H9 (cell line): ENCODE measurements at regions not wholly inside any gene's neighbourhood (a gene's known extent, or its start where the extent isn't known, plus 50 kb on each side); places are given as distances from the start of the nearest gene placed in this dataset.

Experiments used
- DNase-seq: peaks from one replicate; pipeline ENCODE4 v3.0.0-alpha.2; 2017
- H2AFZ ChIP-seq: one replicate; pipeline ENCODE4 v1.6.1; 2013; ENCODE audit warnings: mild to moderate bottlenecking, low read length, control low read depth, moderate library complexity
- H2AK5ac ChIP-seq: 2 replicates; pipeline ENCODE4 v1.6.1; 2013; ENCODE audit warnings: low read length, control low read depth, mixed read lengths; ENCODE audit not compliant: insufficient read length
- H2BK120ac ChIP-seq: one replicate; pipeline ENCODE4 v1.6.1; 2013; ENCODE audit warnings: low read depth, mild to moderate bottlenecking, low read length, control low read depth, inconsistent platforms; ENCODE audit not compliant: poor library complexity, severe bottlenecking
- H2BK12ac ChIP-seq: 2 replicates; pipeline ENCODE4 v1.6.1; 2013; ENCODE audit warnings: low read length, control low read depth, mixed read lengths, low read depth; ENCODE audit not compliant: insufficient read length
- H2BK15ac ChIP-seq: 2 replicates; pipeline ENCODE4 v1.6.1; 2013; ENCODE audit warnings: low read depth, low read length, control low read depth
- H2BK20ac ChIP-seq: one replicate; pipeline ENCODE4 v1.6.1; 2013; ENCODE audit warnings: low read depth, mild to moderate bottlenecking, low read length, control low read depth, inconsistent platforms; ENCODE audit not compliant: poor library complexity, severe bottlenecking
- H2BK5ac ChIP-seq: 2 replicates; pipeline ENCODE4 v1.6.1; 2013; ENCODE audit warnings: low read length, control low read depth, mixed read lengths; ENCODE audit not compliant: insufficient read length
- H3K14ac ChIP-seq: 2 replicates; pipeline ENCODE4 v1.6.1; 2013; ENCODE audit warnings: low read length, control low read depth; ENCODE audit not compliant: insufficient read depth
- H3K18ac ChIP-seq: 2 replicates; pipeline ENCODE4 v1.6.1; 2013; ENCODE audit warnings: low read depth, mild to moderate bottlenecking, mixed read lengths, low read length, control low read depth; ENCODE audit not compliant: insufficient read length
- H3K23ac ChIP-seq: 2 replicates; pipeline ENCODE4 v1.6.1; 2013; ENCODE audit warnings: low read length, control low read depth, mixed read lengths, low read depth; ENCODE audit not compliant: insufficient read length
- H3K23me2 ChIP-seq: 2 replicates; pipeline ENCODE4 v1.6.1; 2013; ENCODE audit warnings: low read depth, mild to moderate bottlenecking, mixed read lengths, low read length, control low read depth; ENCODE audit not compliant: insufficient read length, poor library complexity, severe bottlenecking
- H3K27ac ChIP-seq: 2 replicates; pipeline ENCODE4 v1.5.1; 2013; ENCODE audit warnings: low read length, control low read depth, mixed read lengths, low read depth; ENCODE audit not compliant: insufficient read length
- H3K27me3 ChIP-seq: 2 replicates; pipeline ENCODE4 v1.6.1; 2013; ENCODE audit warnings: low read length, control low read depth, inconsistent platforms; ENCODE audit not compliant: insufficient read depth
- H3K4ac ChIP-seq: 2 replicates; pipeline ENCODE4 v1.6.1; 2013; ENCODE audit warnings: low read depth, mild to moderate bottlenecking, control low read depth, inconsistent platforms, low read length, moderate library complexity
- H3K4me1 ChIP-seq: 2 replicates; pipeline ENCODE4 v1.6.1; 2013; ENCODE audit warnings: low read length, control low read depth, inconsistent platforms; ENCODE audit not compliant: insufficient read depth
- H3K4me2 ChIP-seq: 2 replicates; pipeline ENCODE4 v1.6.1; 2013; ENCODE audit warnings: low read length, control low read depth, mixed read lengths; ENCODE audit not compliant: insufficient read length, insufficient read depth
- H3K56ac ChIP-seq: 2 replicates; pipeline ENCODE4 v1.6.1; 2013; ENCODE audit warnings: low read depth, mild to moderate bottlenecking, mixed read lengths, low read length, control low read depth; ENCODE audit not compliant: insufficient read length
- H3K79me1 ChIP-seq: 2 replicates; pipeline ENCODE4 v1.6.1; 2013; ENCODE audit warnings: low read depth, mild to moderate bottlenecking, moderate library complexity, low read length, control low read depth, inconsistent platforms; ENCODE audit not compliant: insufficient read depth, poor library complexity, severe bottlenecking
- H3K79me2 ChIP-seq: 2 replicates; pipeline ENCODE4 v1.6.1; 2013; ENCODE audit warnings: low read length, control low read depth, inconsistent platforms; ENCODE audit not compliant: insufficient read depth
- H3K9ac ChIP-seq: 2 replicates; pipeline ENCODE4 v1.6.1; 2013; ENCODE audit warnings: low read length, control low read depth, mixed read lengths; ENCODE audit not compliant: insufficient read length; ENCODE audit errors: extremely low read depth
- H3K9me3 ChIP-seq: one replicate; pipeline ENCODE4 v1.6.1; 2013; ENCODE audit warnings: low read depth, low read length, inconsistent platforms; ENCODE audit not compliant: control insufficient read depth
- H3T11ph ChIP-seq: one replicate; pipeline ENCODE4 v1.6.1; 2013; ENCODE audit warnings: mild to moderate bottlenecking, low read length, control low read depth, inconsistent platforms
- H4K20me1 ChIP-seq: one replicate; pipeline ENCODE4 v1.6.1; 2013; ENCODE audit not compliant: control insufficient read depth, insufficient read length, insufficient read depth
- H4K5ac ChIP-seq: 2 replicates; pipeline ENCODE4 v1.6.1; 2013; ENCODE audit warnings: low read depth, mild to moderate bottlenecking, mixed read lengths, low read length, control low read depth; ENCODE audit not compliant: insufficient read length
- H4K8ac ChIP-seq: replicated peaks from 2 replicates; pipeline ENCODE4 v1.6.1; 2013; ENCODE audit warnings: low read length, control low read depth, mixed read lengths, low read depth; ENCODE audit not compliant: insufficient read length
- H4K91ac ChIP-seq: 2 replicates; pipeline ENCODE4 v1.6.1; 2013; ENCODE audit warnings: low read depth, mild to moderate bottlenecking, moderate library complexity, mixed read lengths, low read length, control low read depth; ENCODE audit not compliant: insufficient read length
- H3K27ac Mint-ChIP-seq, 3 experiments: 2 replicates in 2 of 3; 3 replicates in 1 of 3; pipeline ENCODE4 v1.8.0; 2020 to 2021; ENCODE audit warnings: mixed read lengths in 3 of 3, mild to moderate bottlenecking in 1 of 3, moderate library complexity in 1 of 3
- H3K27me3 Mint-ChIP-seq: 2 replicates; pipeline ENCODE4 v1.8.0; 2021; ENCODE audit warnings: low read depth, mild to moderate bottlenecking, moderate library complexity, mixed read lengths
- H3K36me3 Mint-ChIP-seq, 3 experiments: 2 replicates in 2 of 3; 3 replicates in 1 of 3; pipeline ENCODE4 v1.8.0; 2020 to 2021; ENCODE audit warnings: low read depth in 3 of 3, mixed read lengths in 3 of 3; ENCODE audit not compliant: insufficient read depth in 1 of 3
- H3K4me1 Mint-ChIP-seq, 2 experiments: 2 replicates each; pipeline ENCODE4 v1.8.0; 2020; ENCODE audit warnings: mixed read lengths in 2 of 2
- H3K4me3 Mint-ChIP-seq, 2 experiments: 2 replicates in 1 of 2; 3 replicates in 1 of 2; pipeline ENCODE4 v1.8.0; 2020 to 2021; ENCODE audit warnings: mild to moderate bottlenecking in 2 of 2, mixed read lengths in 2 of 2, moderate library complexity in 1 of 2
- H3K9me3 Mint-ChIP-seq, 2 experiments: 2 replicates in 1 of 2; 3 replicates in 1 of 2; pipeline ENCODE4 v1.8.0; 2020; ENCODE audit warnings: mild to moderate bottlenecking in 2 of 2, mixed read lengths in 2 of 2, moderate library complexity in 1 of 2
- WGBS: extraction: QIAGEN DNeasy Blood & Tissue Kit; methylation state at CpG from one replicate; pipeline ENCODE4 v1.1.7; 2013; ENCODE audit warnings: missing lambda C conversion rate, low lambda C conversion rate, mixed read lengths; ENCODE audit not compliant: insufficient read length; ENCODE audit errors: extremely low coverage; 5-methylcytosine and 5-hydroxymethylcytosine counted together
- TF ChIP-seq, protein P1 (sequence below): fragments of 200-600 bp; sonication (generic); conservative IDR thresholded peaks from 3 replicates; pipeline ENCODE4 v1.8.0; 2021; ENCODE audit warnings: antibody characterized with exemption, mild to moderate bottlenecking

DNA sequence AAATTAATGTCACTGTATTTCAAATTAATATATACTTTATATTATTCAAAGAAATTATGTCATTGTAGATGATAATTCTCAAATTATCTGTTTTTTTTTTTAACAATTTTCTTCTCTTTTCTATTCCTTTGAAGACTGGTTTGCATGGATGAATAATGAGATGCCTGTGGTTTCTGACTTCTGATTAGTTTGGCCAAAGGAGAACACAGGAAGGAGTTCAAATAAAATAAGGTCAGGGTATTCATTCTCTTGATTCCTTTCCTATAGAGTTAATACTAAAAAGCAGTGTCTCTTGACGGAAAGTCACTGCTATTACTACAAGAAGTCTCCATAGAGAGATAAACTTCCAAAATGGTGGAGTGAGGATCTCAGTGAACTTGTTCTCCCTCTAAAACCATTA, 279.6 kb upstream of the FTMT start:
- H3K18ac ChIP-seq: no peak overlapping the region
- no peak overlapping the region for H3K23ac ChIP-seq
- WGBS: no CpG with 5 or more reads among the region's 1 CpG

More for the DNA sequence above, 279.6 kb upstream of the FTMT start:
- Histone ChIP-seq H3K79me2 (no peaks in the 10 kb centered on the region), H3K4me2 (no peak overlapping the region), H2AFZ (no peak overlapping the region), H3T11ph (no peak overlapping the region), H2BK5ac (no peak overlapping the region), H2BK12ac (no peak overlapping the region), H3K27me3 (no peaks in the 10 kb centered on the region), H2BK20ac (no peak overlapping the region), H3K14ac (no peak overlapping the region), H4K20me1 (no peaks in the 10 kb centered on the region), H4K8ac (no peak overlapping the region), H2BK120ac (no peak overlapping the region), H3K23me2 (no peaks in the 10 kb centered on the region), H2BK15ac (no peak overlapping the region), H2AK5ac (no peak overlapping the region), H3K9me3 (no peaks in the 10 kb centered on the region), H4K91ac (no peak overlapping the region), H4K5ac (no peak overlapping the region), H3K56ac (no peak overlapping the region), H3K79me1 (no peaks in the 10 kb centered on the region), H3K4me1 (no peaks in the 10 kb centered on the region), H3K4ac (no peak overlapping the region), H3K27ac (no peak overlapping the region), H3K9ac (no peak overlapping the region)
- H3K4me3 Mint-ChIP-seq: no peak overlapping the region; a peak in 1 of 5 replicates
- no peak overlapping the region for H3K27ac Mint-ChIP-seq
- H3K36me3 Mint-ChIP-seq: no peaks in the 10 kb centered on the region; a peak in 1 of 7 replicates
- TF ChIP-seq, protein P1, sequence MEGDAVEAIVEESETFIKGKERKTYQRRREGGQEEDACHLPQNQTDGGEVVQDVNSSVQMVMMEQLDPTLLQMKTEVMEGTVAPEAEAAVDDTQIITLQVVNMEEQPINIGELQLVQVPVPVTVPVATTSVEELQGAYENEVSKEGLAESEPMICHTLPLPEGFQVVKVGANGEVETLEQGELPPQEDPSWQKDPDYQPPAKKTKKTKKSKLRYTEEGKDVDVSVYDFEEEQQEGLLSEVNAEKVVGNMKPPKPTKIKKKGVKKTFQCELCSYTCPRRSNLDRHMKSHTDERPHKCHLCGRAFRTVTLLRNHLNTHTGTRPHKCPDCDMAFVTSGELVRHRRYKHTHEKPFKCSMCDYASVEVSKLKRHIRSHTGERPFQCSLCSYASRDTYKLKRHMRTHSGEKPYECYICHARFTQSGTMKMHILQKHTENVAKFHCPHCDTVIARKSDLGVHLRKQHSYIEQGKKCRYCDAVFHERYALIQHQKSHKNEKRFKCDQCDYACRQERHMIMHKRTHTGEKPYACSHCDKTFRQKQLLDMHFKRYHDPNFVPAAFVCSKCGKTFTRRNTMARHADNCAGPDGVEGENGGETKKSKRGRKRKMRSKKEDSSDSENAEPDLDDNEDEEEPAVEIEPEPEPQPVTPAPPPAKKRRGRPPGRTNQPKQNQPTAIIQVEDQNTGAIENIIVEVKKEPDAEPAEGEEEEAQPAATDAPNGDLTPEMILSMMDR: no peak
- DNase-seq: no peak
- H3K4me1 Mint-ChIP-seq: no peaks in the 10 kb centered on the region
- no peaks in the 10 kb centered on the region for H3K9me3 Mint-ChIP-seq
- no peaks in the 10 kb centered on the region for H3K27me3 Mint-ChIP-seq
